ENCODE measurements at regions not wholly inside any gene's neighbourhood (a gene's known extent, or its start where the extent isn't known, plus 50 kb on each side); places are given as distances from the start of the nearest gene placed in this dataset.

DNA sequence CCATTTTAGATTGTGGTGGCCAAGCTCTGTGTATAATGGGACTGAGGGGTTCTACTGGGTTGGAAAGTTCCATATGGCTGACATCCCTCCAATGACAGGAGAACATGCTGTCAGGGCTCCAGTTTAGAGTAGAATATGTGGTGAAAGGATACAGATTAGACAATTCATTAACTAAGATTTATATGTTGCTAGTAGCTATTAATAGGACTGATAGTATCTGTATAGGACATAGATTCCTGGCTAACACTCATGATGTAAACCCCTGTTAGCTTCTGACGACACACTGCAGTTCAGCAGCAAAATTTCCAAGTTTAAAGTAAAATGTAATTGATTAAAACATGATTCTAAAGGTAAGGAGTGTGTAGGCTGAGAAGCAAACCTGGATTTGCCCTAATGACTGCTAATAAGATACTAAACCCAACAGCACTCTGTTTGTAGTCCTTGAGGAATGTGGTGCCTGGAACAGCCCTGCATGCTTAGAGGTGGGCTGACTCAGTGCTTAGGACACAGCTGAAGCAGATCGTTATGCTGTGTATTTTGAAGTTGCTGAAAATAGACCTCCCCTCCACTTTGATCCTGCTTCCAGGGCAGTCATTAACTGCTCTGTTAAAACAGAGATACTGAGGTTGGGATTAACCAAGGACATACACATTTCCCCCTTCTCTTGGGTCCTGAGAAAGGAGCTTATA, 1129.6 kb downstream of the SORCS3 start:
- intact Hi-C loops (cut with DNase I; ENCODE audit: low total_unique reads) (no loop called here), in situ Hi-C loops (cut with MboI; ENCODE audit: low pct_ligation_motif_present in 1 of 4, low pct_unique_long_range_greater_than_20kb in 1 of 4, low sequenced_read_pairs in 3 of 4) (no loop called here)

GRCh38 chr10:105769248-105770184, 1128.4 kb downstream of the SORCS3 start:
- Histone ChIP-seq H3K4me1 (no peaks in the 10 kb centered on the region), H3K27ac (no peak overlapping the region), H3K9me3 (no peaks in the 10 kb centered on the region), H3K4me3 (no peak overlapping the region), H3K36me3 (no peaks in the 10 kb centered on the region), H3K27me3 (no peaks in the 10 kb centered on the region)
- WGBS, 2 donors (ENCODE audit: low coverage in 1 of 2) = 29 to 38% methylated on average over 5 to 6 of the region's 6 CpGs
- in situ Hi-C loops (cut with MboI; ENCODE audit: low pct_ligation_motif_present in 1 of 4, low pct_unique_long_range_greater_than_20kb in 1 of 4, low sequenced_read_pairs in 3 of 4) = no loop called here
- TF ChIP-seq, protein P1, sequence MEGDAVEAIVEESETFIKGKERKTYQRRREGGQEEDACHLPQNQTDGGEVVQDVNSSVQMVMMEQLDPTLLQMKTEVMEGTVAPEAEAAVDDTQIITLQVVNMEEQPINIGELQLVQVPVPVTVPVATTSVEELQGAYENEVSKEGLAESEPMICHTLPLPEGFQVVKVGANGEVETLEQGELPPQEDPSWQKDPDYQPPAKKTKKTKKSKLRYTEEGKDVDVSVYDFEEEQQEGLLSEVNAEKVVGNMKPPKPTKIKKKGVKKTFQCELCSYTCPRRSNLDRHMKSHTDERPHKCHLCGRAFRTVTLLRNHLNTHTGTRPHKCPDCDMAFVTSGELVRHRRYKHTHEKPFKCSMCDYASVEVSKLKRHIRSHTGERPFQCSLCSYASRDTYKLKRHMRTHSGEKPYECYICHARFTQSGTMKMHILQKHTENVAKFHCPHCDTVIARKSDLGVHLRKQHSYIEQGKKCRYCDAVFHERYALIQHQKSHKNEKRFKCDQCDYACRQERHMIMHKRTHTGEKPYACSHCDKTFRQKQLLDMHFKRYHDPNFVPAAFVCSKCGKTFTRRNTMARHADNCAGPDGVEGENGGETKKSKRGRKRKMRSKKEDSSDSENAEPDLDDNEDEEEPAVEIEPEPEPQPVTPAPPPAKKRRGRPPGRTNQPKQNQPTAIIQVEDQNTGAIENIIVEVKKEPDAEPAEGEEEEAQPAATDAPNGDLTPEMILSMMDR (IDR thresholded peaks at IDR 0.05) = no peak
- TF ChIP-seq POLR2AphosphoS5 (IDR thresholded peaks at IDR 0.05) (no peak), POLR2A (IDR thresholded peaks at IDR 0.05) (no peak), EP300 (IDR thresholded peaks at IDR 0.05; ENCODE audit: low read depth) (no peak)
- intact Hi-C loops (cut with DNase I; ENCODE audit: low total_unique reads) = no loop called here
- DNase-seq = no peak

More for the DNA sequence above, 1129.6 kb downstream of the SORCS3 start:
- Histone ChIP-seq H3K4me1 (no peaks in the 10 kb centered on the region), H3K27me3 (no peaks in the 10 kb centered on the region), H3K36me3 (no peaks in the 10 kb centered on the region), H3K4me3 (no peak overlapping the region), H3K27ac (no peak overlapping the region), H3K9me3 (no peaks in the 10 kb centered on the region)
- DNase-seq = no peak
- WGBS, 2 donors (ENCODE audit: low coverage in 1 of 2) = 35% methylated on average over 2 of the region's 2 CpGs; no CpG with 5 or more reads in 1 of the 2 donors
- no peak for TF ChIP-seq EP300 (IDR thresholded peaks at IDR 0.05; ENCODE audit: low read depth)
- TF ChIP-seq POLR2AphosphoS5 (IDR thresholded peaks at IDR 0.05) = no peak
- TF ChIP-seq, protein P1 (IDR thresholded peaks at IDR 0.05) = no peak
- TF ChIP-seq POLR2A (IDR thresholded peaks at IDR 0.05) = no peak

GRCh38 chr10:105763611-105764010, 1122.5 kb downstream of the SORCS3 start:
- no peak overlapping the region for H3K4me3 ChIP-seq
- DNase-seq = no peak
- no peaks in the 10 kb centered on the region for H3K4me1 ChIP-seq
- WGBS, 2 donors (ENCODE audit: low coverage in 1 of 2) = 49 to 61% methylated on average over 2 of the region's 2 CpGs
- no peaks in the 10 kb centered on the region for H3K36me3 ChIP-seq
- TF ChIP-seq, protein P1 (IDR thresholded peaks at IDR 0.05) = no peak
- TF ChIP-seq EP300 (IDR thresholded peaks at IDR 0.05; ENCODE audit: low read depth) (no peak), POLR2A (IDR thresholded peaks at IDR 0.05) (no peak), POLR2AphosphoS5 (IDR thresholded peaks at IDR 0.05) (no peak)
- in situ Hi-C loops (cut with MboI; ENCODE audit: low pct_ligation_motif_present in 1 of 4, low pct_unique_long_range_greater_than_20kb in 1 of 4, low sequenced_read_pairs in 3 of 4) = no loop called here
- no peaks in the 10 kb centered on the region for H3K27me3 ChIP-seq
- intact Hi-C loops (cut with DNase I; ENCODE audit: low total_unique reads) = no loop called here
- H3K27ac ChIP-seq = no peak overlapping the region
- no peaks in the 10 kb centered on the region for H3K9me3 ChIP-seq

- Histone ChIP-seq H3K9me3 (no peaks in the 10 kb centered on the region), H3K4me3 (no peak overlapping the region), H3K4me1 (no peaks in the 10 kb centered on the region), H3K27me3 (no peaks in the 10 kb centered on the region), H3K27ac (no peak overlapping the region), H3K36me3 (no peaks in the 10 kb centered on the region)
- no peak for TF ChIP-seq POLR2A (IDR thresholded peaks at IDR 0.05)
- no peak for TF ChIP-seq POLR2AphosphoS5 (IDR thresholded peaks at IDR 0.05)
- no peak for TF ChIP-seq EP300 (IDR thresholded peaks at IDR 0.05; ENCODE audit: low read depth)
- TF ChIP-seq, protein P1 (IDR thresholded peaks at IDR 0.05) = no peak
- intact Hi-C loops (cut with DNase I; ENCODE audit: low total_unique reads) (no loop called here), in situ Hi-C loops (cut with MboI; ENCODE audit: low pct_ligation_motif_present in 1 of 4, low pct_unique_long_range_greater_than_20kb in 1 of 4, low sequenced_read_pairs in 3 of 4) (no loop called here)
- WGBS, 2 donors (ENCODE audit: low coverage in 1 of 2) = 68 to 76% methylated on average over 3 to 4 of the region's 4 CpGs
- no peak for DNase-seq
Observed at GRCh38 chr10:105761576-105762260, 1120.6 kb downstream of the SORCS3 start.
